Heart left ventricle (tissue), 16 donors: ENCODE measurements at regions not wholly inside any gene's neighbourhood (a gene's known extent, or its start where the extent isn't known, plus 50 kb on each side); places are given as distances from the start of the nearest gene placed in this dataset.

ENCODE experiments used
- ATAC-seq, 4 donors: fragments of 200-7000 bp; cut with Tn5 transposase; one replicate each; pipeline ENCODE4 v1.9.1; 2020 to 2022; ENCODE audit warnings: moderate library complexity in 4 of 4, mild to moderate bottlenecking in 3 of 4, moderate number of reproducible peaks in 1 of 4
- DNase-seq, 5 donors: peaks; one replicate each; pipeline ENCODE4 v3.0.0-alpha.2; 2020
- H3K27ac ChIP-seq, 12 donors: fragments of 200-600 bp; sonication (generic) in 4 of 12; one replicate each; pipeline versions ENCODE4 v1.5.0 to v1.8.0; 2016 to 2022; ENCODE audit warnings: mild to moderate bottlenecking in 2 of 12
- H3K27me3 ChIP-seq, 9 donors: fragments of 200-600 bp; sonication (generic) in 2 of 9; one replicate each; pipeline versions ENCODE4 v1.5.1 to v1.8.0; 2016 to 2022; ENCODE audit warnings: mild to moderate bottlenecking in 3 of 9
- H3K36me3 ChIP-seq, 9 donors: fragments of 200-600 bp; sonication (generic) in 2 of 9; one replicate each; pipeline versions ENCODE4 v1.5.0 to v1.8.0; 2018 to 2022; ENCODE audit warnings: mild to moderate bottlenecking in 2 of 9
- H3K4me1 ChIP-seq, 12 donors: fragments of 200-600 bp; sonication (generic) in 4 of 12; one replicate each; pipeline versions ENCODE4 v1.5.0 to v1.8.0; 2016 to 2022; ENCODE audit warnings: mild to moderate bottlenecking in 3 of 12
- H3K4me3 ChIP-seq, 12 donors: fragments of 200-600 bp; sonication (generic) in 4 of 12; one replicate each; pipeline versions ENCODE4 v1.5.0 to v1.8.0; 2017 to 2022; ENCODE audit warnings: mild to moderate bottlenecking in 9 of 12, moderate library complexity in 4 of 12
- H3K9me3 ChIP-seq, 12 donors: fragments of 200-600 bp; sonication (generic) in 4 of 12; one replicate each; pipeline versions ENCODE4 v1.5.0 to v1.8.0; 2016 to 2022; ENCODE audit warnings: mild to moderate bottlenecking in 1 of 12
- CTCF ChIP-seq, 12 donors: fragments of 200-600 bp; sonication (generic) in 4 of 12; IDR thresholded peaks; one replicate each; pipeline versions ENCODE4 v1.5.0 to v1.8.0; 2018 to 2022; ENCODE audit warnings: antibody characterized with exemption in 12 of 12, mild to moderate bottlenecking in 5 of 12
- POLR2A ChIP-seq, 2 donors: fragments of 450-650 bp; IDR thresholded peaks; one replicate each; pipeline ENCODE4 v1.6.1; 2017; ENCODE audit warnings: antibody characterized with exemption in 2 of 2, mild to moderate bottlenecking in 2 of 2, moderate library complexity in 2 of 2
- WGBS, 4 donors: extraction: QIAGEN DNeasy Blood & Tissue Kit in 2 of 4; methylation state at CpG; one replicate each; pipeline versions ENCODE4 v1.1.5 to v1.1.7; 2013 to 2018; 5-methylcytosine and 5-hydroxymethylcytosine counted together
- intact Hi-C, 10 donors: fragments of 100-400 bp; cut with DNase I; formaldehyde crosslinking; loops; one replicate each; pipeline versions ENCODE4 v1.11.1 to v1.14.2; 2022
- donor health status: ischemic (EF 13 %, LVEDD 7.1; RV severe dilation, severe dysfunction).
- donor health status: healthy with polysubstance abuse.
- donor health status: DM: no; HTN: yes; CAD: no.
- donor health status: DM: no; HTN: no; CAD: no.
- donor health status: ischemic (EF 25% LVEDD 6.9; RV normal size, moderate dysfunction).
- donor health status: ischemic (EF 25% LVEDD 5.7; RV mildly dilated, moderate dysfunction).
- donor health status: healthy.
- donor health status: DM: yes; HTN: yes; CAD: no.
- donor health status: ischemic (EF 35%, LVEDD 5.7; RV mildly dilated, moderate dysfunction).
- donor health status: nonischemic (EF 11% LVEDD 7.7; RV severe dilation, severe dysfunction).
- donor health status: DM: yes; HTN: yes; CAD: no.
- donor health status: PGD.
- donor health status: ischemic (EF 29% LVEDD 5.4; RV normal size, mild dysfunction).
- donor health status: nonischemic (EF 23%, LVEDD 6.1; RV moderate dilation, normal function).

GRCh38 chr2:194100201-194100600, 1556.8 kb upstream of the SLC39A10 start:
- 21 to 30% (median 27%) methylated on average over 2 of the region's 2 CpGs for WGBS, 4 donors
- Histone ChIP-seq H3K36me3 (no peaks in the 10 kb centered on the region), H3K9me3 (no peaks in the 10 kb centered on the region), H3K4me3 (no peak overlapping the region), H3K27me3 (no peaks in the 10 kb centered on the region), H3K4me1 (peaks cover 0 to 3% (median 0%) of the 10 kb centered on the region in 12 donors), H3K27ac (no peak overlapping the region)
- TF ChIP-seq POLR2A (IDR thresholded peaks at IDR 0.05) = no peak
- TF ChIP-seq CTCF (IDR thresholded peaks at IDR 0.05) = no peak
- ATAC-seq (no peak), DNase-seq (no peak)
- intact Hi-C loops = no loop called here

- TF ChIP-seq POLR2A (IDR thresholded peaks at IDR 0.05) (no peak), CTCF (IDR thresholded peaks at IDR 0.05) (no peak)
- no peaks in the 10 kb centered on the region for H3K36me3 ChIP-seq
- no peak overlapping the region for H3K4me3 ChIP-seq
- intact Hi-C loops = no loop called here
- ATAC-seq = no peak
- no peaks in the 10 kb centered on the region for H3K27me3 ChIP-seq
- WGBS, 4 donors = 12 to 41% (median 17%) methylated on average over 3 of the region's 3 CpGs
- DNase-seq = no peak
- no peaks in the 10 kb centered on the region for H3K9me3 ChIP-seq
- no peaks in the 10 kb centered on the region for H3K4me1 ChIP-seq
- no peak overlapping the region for H3K27ac ChIP-seq
Observed at GRCh38 chr2:194096402-194096801, 1560.6 kb upstream of the SLC39A10 start.

- Histone ChIP-seq H3K36me3 (no peaks in the 10 kb centered on the region), H3K27me3 (no peaks in the 10 kb centered on the region), H3K9me3 (no peaks in the 10 kb centered on the region), H3K4me3 (no peak overlapping the region), H3K4me1 (no peaks in the 10 kb centered on the region), H3K27ac (no peak overlapping the region)
- DNase-seq = no peak
- WGBS, 4 donors = 61 to 87% (median 71%) methylated on average over 1 of the region's 1 CpG
- TF ChIP-seq POLR2A (IDR thresholded peaks at IDR 0.05) (no peak), CTCF (IDR thresholded peaks at IDR 0.05) (no peak)
- ATAC-seq = no peak
- intact Hi-C loops = no loop called here
Observed at GRCh38 chr2:194095359-194095758, 1561.7 kb upstream of the SLC39A10 start.

DNA sequence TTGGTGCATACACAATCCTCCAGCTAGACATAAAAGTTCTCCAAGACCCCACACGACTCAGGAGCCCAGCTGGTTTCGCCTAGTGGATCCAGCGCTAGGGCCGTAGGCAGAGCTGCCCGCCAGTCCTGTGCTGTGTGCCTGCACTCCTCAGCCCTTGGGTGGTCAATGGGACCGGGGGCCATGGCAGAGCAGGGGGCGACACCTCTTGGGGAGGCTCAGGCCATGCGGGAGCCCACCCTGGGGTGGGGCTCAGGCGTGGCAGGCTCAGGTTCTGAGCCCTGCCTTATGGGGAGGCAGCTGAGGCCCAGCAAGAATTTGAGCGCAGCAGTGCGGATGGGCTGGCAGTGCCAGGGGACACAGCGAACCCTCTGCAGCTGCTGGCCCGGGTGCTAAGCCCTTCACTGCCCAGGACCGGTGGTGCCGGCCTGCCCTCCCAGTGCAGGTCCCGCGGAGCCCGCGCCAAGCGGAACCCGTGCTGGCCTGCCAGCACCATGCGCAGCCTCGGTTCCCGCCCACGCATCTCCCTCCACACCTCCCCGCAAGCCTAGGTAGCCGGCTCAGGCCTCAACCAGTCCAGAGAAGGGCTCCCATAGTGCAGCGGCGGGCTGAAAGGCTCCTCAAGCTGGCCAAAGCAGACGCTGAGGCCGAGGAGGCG, 1566.6 kb upstream of the SLC39A10 start:
- WGBS, 4 donors = 86 to 93% (median 90%) methylated on average over 21 to 32 of the region's 32 CpGs
- H3K27me3 ChIP-seq = no peaks in the 10 kb centered on the region
- H3K27ac ChIP-seq = no peak overlapping the region
- no peak overlapping the region for H3K4me3 ChIP-seq
- intact Hi-C loops = no loop called here
- H3K4me1 ChIP-seq = no peaks in the 10 kb centered on the region
- no peaks in the 10 kb centered on the region for H3K9me3 ChIP-seq
- DNase-seq (peak in 3 of 5 donors; percentile 17 to 61 (median 18)), ATAC-seq (peak in 1 of 4 donors; percentile 22)
- TF ChIP-seq CTCF (IDR thresholded peaks at IDR 0.05) (no peak), POLR2A (IDR thresholded peaks at IDR 0.05) (no peak)
- H3K36me3 ChIP-seq = no peaks in the 10 kb centered on the region
